ENCODE measurements at regions not wholly inside any gene's neighbourhood (a gene's known extent, or its start where the extent isn't known, plus 50 kb on each side); places are given as distances from the start of the nearest gene placed in this dataset.
"Not testable (repeated sequence)": the region's sequence is repeated elsewhere in the genome, so short reads cannot be mapped to it uniquely, and the experiment has no call there.

DNA sequence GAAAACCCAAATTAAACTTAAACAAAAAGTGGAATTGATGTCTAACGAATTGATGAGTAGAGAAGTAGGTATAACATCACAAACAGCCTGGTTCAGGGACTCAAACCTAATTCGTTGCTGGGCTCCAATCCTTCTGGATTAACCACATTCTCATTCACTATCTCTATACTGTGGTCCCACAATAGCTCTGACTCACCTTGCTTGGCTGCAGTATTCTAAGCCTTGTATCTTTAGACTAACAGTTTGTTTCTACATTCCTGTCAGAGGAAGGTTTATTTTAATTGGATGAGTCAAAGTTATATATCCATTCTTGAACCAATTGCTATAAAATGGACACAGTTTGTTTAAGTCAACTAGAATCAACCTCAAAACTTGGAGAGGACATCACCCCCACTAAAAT lies 530.5 kb upstream of the PTCHD4 start:
- no peak for TF ChIP-seq EP300 (IDR thresholded peaks at IDR 0.05)
- TF ChIP-seq POLR2AphosphoS5 (IDR thresholded peaks at IDR 0.05), result no peak
- TF ChIP-seq POLR2A (IDR thresholded peaks at IDR 0.05), result no peak
- TF ChIP-seq, protein P1, sequence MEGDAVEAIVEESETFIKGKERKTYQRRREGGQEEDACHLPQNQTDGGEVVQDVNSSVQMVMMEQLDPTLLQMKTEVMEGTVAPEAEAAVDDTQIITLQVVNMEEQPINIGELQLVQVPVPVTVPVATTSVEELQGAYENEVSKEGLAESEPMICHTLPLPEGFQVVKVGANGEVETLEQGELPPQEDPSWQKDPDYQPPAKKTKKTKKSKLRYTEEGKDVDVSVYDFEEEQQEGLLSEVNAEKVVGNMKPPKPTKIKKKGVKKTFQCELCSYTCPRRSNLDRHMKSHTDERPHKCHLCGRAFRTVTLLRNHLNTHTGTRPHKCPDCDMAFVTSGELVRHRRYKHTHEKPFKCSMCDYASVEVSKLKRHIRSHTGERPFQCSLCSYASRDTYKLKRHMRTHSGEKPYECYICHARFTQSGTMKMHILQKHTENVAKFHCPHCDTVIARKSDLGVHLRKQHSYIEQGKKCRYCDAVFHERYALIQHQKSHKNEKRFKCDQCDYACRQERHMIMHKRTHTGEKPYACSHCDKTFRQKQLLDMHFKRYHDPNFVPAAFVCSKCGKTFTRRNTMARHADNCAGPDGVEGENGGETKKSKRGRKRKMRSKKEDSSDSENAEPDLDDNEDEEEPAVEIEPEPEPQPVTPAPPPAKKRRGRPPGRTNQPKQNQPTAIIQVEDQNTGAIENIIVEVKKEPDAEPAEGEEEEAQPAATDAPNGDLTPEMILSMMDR (IDR thresholded peaks at IDR 0.05), result no peak
- Histone ChIP-seq H3K27ac (no peak overlapping the region), H3K36me3 (no peaks in the 10 kb centered on the region), H3K27me3 (no peaks in the 10 kb centered on the region), H3K9me3 (peaks cover 0 to 12% (median 5%) of the 10 kb centered on the region in 4 donors), H3K4me1 (no peaks in the 10 kb centered on the region), H3K4me3 (no peak overlapping the region)
- DNase-seq (no peak), ATAC-seq (ENCODE audit: low FRiP score in 2 of 2) (no peak)
- WGBS, 2 donors, result 60 to 69% methylated on average over 2 of the region's 2 CpGs

DNA sequence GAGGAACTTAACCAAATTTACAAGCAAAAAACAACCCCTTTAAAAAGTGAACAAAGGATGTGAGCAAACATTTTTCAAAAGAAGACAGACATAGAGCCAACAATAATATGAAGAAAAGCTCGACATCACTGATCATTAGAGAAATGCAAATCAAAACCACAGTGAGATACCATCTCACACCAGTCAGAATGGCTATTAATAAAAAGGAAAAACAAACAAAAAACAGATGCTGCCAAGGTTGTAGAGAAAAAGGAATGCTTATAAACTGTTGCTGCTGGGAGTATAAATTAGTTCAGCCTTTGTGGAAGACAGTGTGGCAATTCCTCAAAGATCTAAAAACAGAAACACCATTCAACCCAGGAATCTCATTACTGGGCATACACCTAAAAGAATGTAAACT lies 527.8 kb upstream of the PTCHD4 start:
- not testable (repeated sequence) for H3K36me3 ChIP-seq; H3K27ac ChIP-seq; H3K4me1 ChIP-seq; H3K27me3 ChIP-seq; H3K4me3 ChIP-seq; DNase-seq; ATAC-seq (ENCODE audit: low FRiP score in 2 of 2)
- peaks cover 0 to 12% (median 5%) of the 10 kb centered on the region in 4 donors for H3K9me3 ChIP-seq
- 15 to 26% methylated on average over 1 of the region's 1 CpG for WGBS, 2 donors

DNA sequence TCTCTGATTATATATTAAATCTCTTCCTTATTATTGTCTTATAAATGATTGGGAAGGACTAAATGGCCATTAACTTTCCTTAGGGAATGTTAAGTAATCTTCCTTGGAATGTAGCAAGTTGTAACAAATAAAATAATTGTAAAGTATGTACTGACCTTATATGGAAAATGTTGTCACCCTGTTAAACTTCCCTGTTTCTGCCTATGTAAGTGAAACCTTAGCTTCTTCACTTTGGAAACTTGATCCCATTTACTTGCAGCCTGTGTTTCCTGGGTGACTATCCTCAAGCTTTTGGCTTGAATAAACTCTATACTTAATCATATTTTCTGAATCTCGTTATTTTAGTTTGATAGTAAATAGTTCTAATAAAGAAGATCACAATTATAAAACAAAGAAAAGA lies 519.5 kb upstream of the PTCHD4 start:
- ATAC-seq (ENCODE audit: low FRiP score in 2 of 2), result no peak
- no peak overlapping the region for H3K4me3 ChIP-seq
- no peaks in the 10 kb centered on the region for H3K9me3 ChIP-seq
- H3K27ac ChIP-seq, result no peak overlapping the region
- WGBS, 2 donors, result 80% methylated on average over 1 of the region's 1 CpG
- no peak for TF ChIP-seq EP300 (IDR thresholded peaks at IDR 0.05)
- TF ChIP-seq POLR2A (IDR thresholded peaks at IDR 0.05), result no peak
- TF ChIP-seq POLR2AphosphoS5 (IDR thresholded peaks at IDR 0.05), result no peak
- TF ChIP-seq, protein P1 (IDR thresholded peaks at IDR 0.05), result no peak
- H3K27me3 ChIP-seq, result no peaks in the 10 kb centered on the region
- H3K4me1 ChIP-seq, result no peaks in the 10 kb centered on the region
- H3K36me3 ChIP-seq, result no peaks in the 10 kb centered on the region
- no peak for DNase-seq

DNA sequence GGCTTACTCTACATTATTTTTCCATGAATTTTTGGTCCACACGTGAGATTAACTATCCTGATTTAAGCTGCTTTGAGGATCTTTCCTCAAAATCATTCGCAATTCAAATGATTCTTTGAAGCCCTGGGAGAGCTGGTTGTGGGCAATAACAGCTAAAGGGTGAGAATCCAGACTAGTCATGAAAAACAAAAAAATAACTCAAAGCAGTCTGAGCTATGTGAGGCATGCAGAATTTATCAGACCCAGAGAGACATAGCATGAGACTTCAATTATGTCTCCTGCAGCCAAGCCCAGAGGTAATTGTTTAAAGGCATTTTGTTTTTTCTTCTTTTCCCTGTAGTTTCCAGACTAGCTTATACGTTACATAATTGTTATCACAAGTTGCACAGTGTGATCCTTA lies 517.3 kb upstream of the PTCHD4 start:
- ATAC-seq (ENCODE audit: low FRiP score in 2 of 2), result no peak
- Histone ChIP-seq H3K27ac (no peak overlapping the region), H3K4me1 (no peaks in the 10 kb centered on the region), H3K4me3 (no peak overlapping the region), H3K9me3 (no peaks in the 10 kb centered on the region), H3K27me3 (no peaks in the 10 kb centered on the region), H3K36me3 (no peaks in the 10 kb centered on the region)
- WGBS, 2 donors, result 68 to 82% methylated on average over 3 of the region's 3 CpGs
- no peak for DNase-seq
- TF ChIP-seq EP300 (IDR thresholded peaks at IDR 0.05) (no peak), POLR2AphosphoS5 (IDR thresholded peaks at IDR 0.05) (no peak), POLR2A (IDR thresholded peaks at IDR 0.05) (no peak)
- TF ChIP-seq, protein P1 (IDR thresholded peaks at IDR 0.05), result no peak

DNA sequence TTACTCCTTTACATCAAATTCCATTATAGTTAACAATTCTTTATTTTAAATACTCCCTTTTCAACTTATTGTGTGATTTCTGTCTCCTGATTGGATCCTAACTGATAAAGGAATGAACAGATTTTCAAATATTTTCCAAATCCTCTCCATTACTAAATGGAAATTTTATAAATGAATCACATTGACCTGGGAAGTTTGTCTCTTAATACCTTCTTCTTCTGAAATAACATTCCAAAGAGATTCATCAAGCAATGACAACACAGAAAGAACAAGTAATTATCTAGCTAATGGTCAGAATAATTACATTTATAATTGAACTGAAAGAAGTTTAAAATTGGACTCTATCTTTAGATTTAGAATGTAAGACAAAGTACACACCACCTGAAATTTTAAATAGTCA lies 515.4 kb upstream of the PTCHD4 start:
- no peaks in the 10 kb centered on the region for H3K4me1 ChIP-seq
- H3K36me3 ChIP-seq, result no peaks in the 10 kb centered on the region
- DNase-seq (no peak), ATAC-seq (ENCODE audit: low FRiP score in 2 of 2) (no peak)
- H3K9me3 ChIP-seq, result no peaks in the 10 kb centered on the region
- no peak for TF ChIP-seq POLR2A (IDR thresholded peaks at IDR 0.05)
- no peak for TF ChIP-seq EP300 (IDR thresholded peaks at IDR 0.05)
- TF ChIP-seq, protein P1 (IDR thresholded peaks at IDR 0.05), result no peak
- TF ChIP-seq POLR2AphosphoS5 (IDR thresholded peaks at IDR 0.05), result no peak
- H3K27me3 ChIP-seq, result no peaks in the 10 kb centered on the region
- no peak overlapping the region for H3K27ac ChIP-seq
- H3K4me3 ChIP-seq, result no peak overlapping the region
